ENCODE measurements at regions not wholly inside any gene's neighbourhood (a gene's known extent, or its start where the extent isn't known, plus 50 kb on each side); places are given as distances from the start of the nearest gene placed in this dataset.

GRCh38 chr7:17651863-17652385, 288.4 kb downstream of the SNX13 start:
- DNase-seq (ENCODE audit: low spot score), result peak; percentile 39

- DNase-seq (ENCODE audit: low spot score), result no peak
Measured at GRCh38 chr7:17654940-17655339, 285.4 kb downstream of the SNX13 start.

- no peak for DNase-seq (ENCODE audit: low spot score)
Measured at GRCh38 chr7:17659126-17659525, 281.2 kb downstream of the SNX13 start.

- DNase-seq (ENCODE audit: low spot score), result no peak
Measured at GRCh38 chr7:17660116-17660515, 280.2 kb downstream of the SNX13 start.

- DNase-seq (ENCODE audit: low spot score), result peak; percentile 49
Measured at GRCh38 chr7:17661982-17662585, 278.2 kb downstream of the SNX13 start.

- peak; percentile 54 for DNase-seq (ENCODE audit: low spot score)
Measured at GRCh38 chr7:17663061-17663675, 277.1 kb downstream of the SNX13 start.

- no peak for DNase-seq (ENCODE audit: low spot score)
Measured at GRCh38 chr7:17665029-17665428, 275.3 kb downstream of the SNX13 start.

GRCh38 chr7:17668122-17668521, 272.2 kb downstream of the SNX13 start:
- DNase-seq (ENCODE audit: low spot score), result no peak

- no peak for DNase-seq (ENCODE audit: low spot score)
Measured at GRCh38 chr7:17669204-17669603, 271.1 kb downstream of the SNX13 start.

GRCh38 chr7:17671956-17672355, 268.3 kb downstream of the SNX13 start:
- DNase-seq (ENCODE audit: low spot score), result no peak

GRCh38 chr7:17672783-17673182, 267.5 kb downstream of the SNX13 start:
- DNase-seq (ENCODE audit: low spot score), result no peak

- DNase-seq (ENCODE audit: low spot score), result no peak
Measured at GRCh38 chr7:17674166-17674942, 265.9 kb downstream of the SNX13 start.

GRCh38 chr7:17674943-17675608, 265.2 kb downstream of the SNX13 start:
- DNase-seq (ENCODE audit: low spot score), result no peak

GRCh38 chr7:17677408-17677807, 262.9 kb downstream of the SNX13 start:
- no peak for DNase-seq (ENCODE audit: low spot score)

GRCh38 chr7:17678896-17679295, 261.4 kb downstream of the SNX13 start:
- no peak for DNase-seq (ENCODE audit: low spot score)

GRCh38 chr7:17679458-17679857, 260.8 kb downstream of the SNX13 start:
- peak; percentile 50 for DNase-seq (ENCODE audit: low spot score)

- DNase-seq (ENCODE audit: low spot score), result peak; percentile 58
Measured at GRCh38 chr7:17680026-17680425, 260.3 kb downstream of the SNX13 start.

- no peak for DNase-seq (ENCODE audit: low spot score)
Measured at GRCh38 chr7:17680943-17681351, 259.3 kb downstream of the SNX13 start.

GRCh38 chr7:17681965-17682364, 258.3 kb downstream of the SNX13 start:
- DNase-seq (ENCODE audit: low spot score), result no peak

GRCh38 chr7:17682586-17682985, 257.7 kb downstream of the SNX13 start:
- no peak for DNase-seq (ENCODE audit: low spot score)

GRCh38 chr7:17685141-17685540, 255.2 kb downstream of the SNX13 start:
- no peak for DNase-seq (ENCODE audit: low spot score)

- no peak for DNase-seq (ENCODE audit: low spot score)
Measured at GRCh38 chr7:17687361-17687760, 252.9 kb downstream of the SNX13 start.

Data from LoVo (cell line).